Activated CD4-positive, alpha-beta T cell treated with anti-CD3 and anti-CD28 coated beads for 36 hours (primary cell): ENCODE measurements at regions not wholly inside any gene's neighbourhood (a gene's known extent, or its start where the extent isn't known, plus 50 kb on each side); places are given as distances from the start of the nearest gene placed in this dataset.
A peak's percentile ranks its signal among the peaks of the same experiment; 100 is the strongest.

Experiments
- ATAC-seq: fragments of 200-7000 bp; cut with Tn5 transposase; one replicate; pipeline ENCODE4 v1.10.0; 2021; ENCODE audit warnings: mild to moderate bottlenecking, moderate library complexity
- CTCF ChIA-PET: fragments of 350-600 bp; sonication (Branson Sonifier 250); formaldehyde crosslinking; loops from one replicate; lab custom pipeline; 2021; ENCODE audit warnings: antibody characterized with exemption; lab: Charles Lee
- POLR2A ChIA-PET: fragments of 350-600 bp; sonication (Branson Sonifier 250); formaldehyde crosslinking; loops from one replicate; lab custom pipeline; 2021; ENCODE audit warnings: antibody characterized with exemption, inconsistent platforms; lab: Charles Lee
- DNase-seq: peaks from one replicate; pipeline ENCODE4 v3.0.0-alpha.2; 2020
- H3K27ac Mint-ChIP-seq: one replicate; pipeline ENCODE4 v1.8.0; 2021; ENCODE audit warnings: mixed read lengths
- H3K27me3 Mint-ChIP-seq: one replicate; pipeline ENCODE4 v1.8.0; 2021; ENCODE audit warnings: mixed read lengths
- H3K36me3 Mint-ChIP-seq: one replicate; pipeline ENCODE4 v1.8.0; 2021; ENCODE audit warnings: low read depth, mixed read lengths
- H3K4me1 Mint-ChIP-seq: one replicate; pipeline ENCODE4 v1.8.0; 2021; ENCODE audit warnings: mixed read lengths
- H3K4me3 Mint-ChIP-seq: one replicate; pipeline ENCODE4 v1.8.0; 2021; ENCODE audit warnings: mild to moderate bottlenecking, moderate library complexity, mixed read lengths
- H3K9me3 Mint-ChIP-seq: one replicate; pipeline ENCODE4 v1.8.0; 2021; ENCODE audit warnings: low read depth, mixed read lengths
- intact Hi-C, 2 experiments: fragments of 100-400 bp; cut with DNase I in 1 of 2; cut with micrococcal nuclease in 1 of 2; formaldehyde crosslinking; loops; one replicate each; pipeline versions ENCODE4 v1.14.2 to v1.15.1; 2022 to 2024; cut with DNase I, micrococcal nuclease

DNA sequence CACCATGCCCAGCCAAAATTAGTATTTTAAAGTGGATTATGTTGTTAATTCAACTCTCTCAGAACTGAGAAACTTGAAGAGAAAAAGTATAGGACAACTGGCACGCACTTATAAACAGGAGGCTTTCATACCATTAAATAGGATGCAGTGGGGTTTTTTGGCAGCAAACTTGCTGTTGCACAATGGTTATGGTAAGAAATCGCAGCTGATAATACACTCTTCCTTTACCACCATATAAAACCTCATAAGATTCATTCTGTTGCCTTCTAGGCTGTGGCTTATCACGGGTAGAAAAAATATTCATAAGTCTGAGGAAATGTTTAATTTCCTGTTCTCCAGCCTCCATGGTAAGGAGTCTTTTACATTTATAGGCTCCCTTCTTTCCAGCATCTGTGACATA, 95.3 kb downstream of the TMCO5A start:
- Mint-ChIP-seq H3K4me1 (no peaks in the 10 kb centered on the region), H3K9me3 (peaks cover 1% of the 10 kb centered on the region), H3K36me3 (no peaks in the 10 kb centered on the region), H3K4me3 (no peak overlapping the region), H3K27me3 (peaks cover 6% of the 10 kb centered on the region), H3K27ac (no peak overlapping the region)
- intact Hi-C loops, result no loop called here
- CTCF ChIA-PET, result no interaction called here
- DNase-seq, result no peak
- POLR2A ChIA-PET, result no interaction called here
- ATAC-seq, result no peak

DNA sequence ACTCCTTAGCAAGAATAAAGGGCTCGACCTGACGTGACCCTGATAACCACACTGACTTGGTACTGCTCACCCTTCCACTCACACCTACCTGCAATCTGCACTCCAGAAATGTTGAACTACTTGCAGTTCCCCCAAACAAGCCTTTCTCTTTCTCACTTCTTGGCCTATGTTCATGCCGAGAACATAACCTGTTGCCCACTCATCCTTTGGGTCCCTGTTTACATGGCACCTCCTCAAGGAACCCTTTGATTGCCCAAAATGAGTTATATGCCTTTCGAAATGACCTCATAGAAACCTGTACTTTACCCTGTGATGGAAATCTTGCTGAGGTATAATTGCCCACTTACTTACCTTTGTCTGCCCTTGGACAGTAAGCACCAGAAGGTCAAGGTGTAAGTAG, 96.2 kb downstream of the TMCO5A start:
- H3K36me3 Mint-ChIP-seq, result no peaks in the 10 kb centered on the region
- no peak overlapping the region for H3K4me3 Mint-ChIP-seq
- peaks cover 1% of the 10 kb centered on the region for H3K9me3 Mint-ChIP-seq
- DNase-seq, result no peak
- no peaks in the 10 kb centered on the region for H3K4me1 Mint-ChIP-seq
- CTCF ChIA-PET, result no interaction called here
- no peak overlapping the region for H3K27ac Mint-ChIP-seq
- ATAC-seq, result no peak
- peaks cover 8% of the 10 kb centered on the region for H3K27me3 Mint-ChIP-seq
- intact Hi-C loops, result no loop called here
- POLR2A ChIA-PET, result no interaction called here

DNA sequence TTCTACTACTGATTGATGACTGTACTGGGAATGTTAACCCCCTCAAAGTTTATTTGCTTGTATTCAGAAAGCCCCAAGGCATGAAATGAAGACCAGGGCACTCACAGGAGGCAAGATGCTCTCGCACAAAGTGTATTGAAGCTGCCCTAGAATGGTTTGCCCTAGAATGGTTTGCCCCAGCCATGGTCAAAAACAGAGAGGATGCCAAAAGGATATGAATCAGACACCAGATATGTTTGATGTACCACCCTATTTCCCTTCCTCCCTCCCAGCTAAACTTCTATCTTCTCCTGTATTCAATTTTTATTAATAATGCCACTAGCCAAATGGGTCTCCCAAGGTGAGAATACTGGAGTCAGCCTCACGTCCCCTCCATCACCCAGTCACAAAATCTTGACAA, 101.3 kb downstream of the TMCO5A start:
- H3K27me3 Mint-ChIP-seq, result peaks cover 12% of the 10 kb centered on the region
- no peak overlapping the region for H3K4me3 Mint-ChIP-seq
- CTCF ChIA-PET, result interaction anchor here (0.8 kb wide), 1 partner anchor 41 kb away, joined by 4 read pairs; no protein-coding TSS in a partner anchor
- no peaks in the 10 kb centered on the region for H3K36me3 Mint-ChIP-seq
- ATAC-seq, result no peak
- H3K27ac Mint-ChIP-seq, result no peak overlapping the region
- intact Hi-C loops, result no loop called here
- POLR2A ChIA-PET, result no interaction called here
- no peaks in the 10 kb centered on the region for H3K9me3 Mint-ChIP-seq
- DNase-seq, result no peak
- no peaks in the 10 kb centered on the region for H3K4me1 Mint-ChIP-seq

DNA sequence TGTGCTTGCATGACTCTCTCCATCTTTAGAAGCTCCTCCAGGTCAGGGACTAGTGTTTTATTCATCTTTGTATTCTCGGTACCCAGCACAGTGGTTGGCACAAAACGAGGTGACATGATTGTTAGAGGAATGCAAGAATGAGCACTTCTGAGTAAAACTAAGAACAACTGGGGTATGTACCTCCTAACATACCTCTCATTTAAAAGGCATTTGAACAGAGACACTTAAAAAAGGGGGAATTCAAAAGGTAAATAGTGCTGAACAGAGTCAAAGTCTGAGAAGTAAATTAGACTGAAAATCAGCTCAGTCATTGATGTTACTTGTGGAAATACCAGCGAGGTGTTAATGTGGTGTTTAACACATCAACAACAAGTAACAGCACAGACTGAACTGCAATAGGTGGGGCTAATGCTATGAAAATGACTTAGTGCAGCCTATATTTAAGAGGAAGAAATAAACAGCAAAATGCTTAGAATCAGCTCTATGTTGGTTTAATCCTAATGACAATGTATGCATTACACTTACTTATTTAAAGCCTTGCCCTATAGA, 102.4 kb downstream of the TMCO5A start:
- ChIA-PET POLR2A (no interaction called here), CTCF (no interaction called here)
- no peaks in the 10 kb centered on the region for H3K36me3 Mint-ChIP-seq
- H3K4me3 Mint-ChIP-seq, result no peak overlapping the region
- ATAC-seq, result no peak
- H3K9me3 Mint-ChIP-seq, result no peaks in the 10 kb centered on the region
- intact Hi-C loops, result no loop called here
- H3K27me3 Mint-ChIP-seq, result peaks cover 12% of the 10 kb centered on the region
- no peak for DNase-seq
- H3K4me1 Mint-ChIP-seq, result no peaks in the 10 kb centered on the region
- no peak overlapping the region for H3K27ac Mint-ChIP-seq

DNA sequence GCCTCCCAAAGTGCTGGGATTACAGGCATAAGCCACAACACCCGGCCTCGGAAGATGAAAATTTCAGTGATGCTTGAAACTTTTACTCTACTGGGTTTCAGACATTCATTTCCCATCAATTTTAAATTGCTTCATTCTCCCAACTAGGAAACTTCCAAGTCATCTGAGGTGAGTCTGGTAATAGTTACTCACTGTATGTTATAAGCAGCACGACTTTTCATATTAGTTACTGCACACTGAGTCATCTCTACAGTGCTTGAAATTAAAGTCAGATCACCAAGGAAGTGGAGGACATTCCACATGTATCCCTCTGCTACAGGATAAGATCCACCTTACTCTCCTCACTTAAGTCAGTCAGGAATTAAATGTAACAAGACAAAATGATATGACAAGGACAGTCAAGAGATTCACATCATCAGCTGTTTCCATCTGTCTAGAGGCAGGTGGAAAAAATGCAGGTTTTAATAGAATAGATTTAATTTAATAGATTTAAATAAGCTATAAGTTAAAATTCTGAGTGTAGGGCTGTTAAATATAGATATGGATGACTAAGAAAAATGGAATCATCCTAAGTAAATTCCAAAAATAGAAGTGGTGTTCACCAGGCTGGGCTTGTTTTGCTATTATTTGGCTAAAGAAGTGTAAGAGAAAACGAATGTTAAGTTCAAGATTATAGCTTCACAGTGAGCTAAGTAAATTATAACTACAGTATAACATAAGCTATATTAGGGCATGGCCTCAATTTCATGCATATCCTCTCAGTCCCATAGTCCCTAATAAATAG, 104.4 kb downstream of the TMCO5A start:
- CTCF ChIA-PET, result interaction anchor here (0.6 kb wide), 1 partner anchor 37 kb away, joined by 3 read pairs; no protein-coding TSS in a partner anchor
- intact Hi-C loops, result no loop called here
- H3K27me3 Mint-ChIP-seq, result peaks cover 14% of the 10 kb centered on the region
- DNase-seq, result no peak
- H3K36me3 Mint-ChIP-seq, result no peaks in the 10 kb centered on the region
- no peaks in the 10 kb centered on the region for H3K4me1 Mint-ChIP-seq
- no peak for ATAC-seq
- no peak overlapping the region for H3K27ac Mint-ChIP-seq
- H3K9me3 Mint-ChIP-seq, result no peaks in the 10 kb centered on the region
- POLR2A ChIA-PET, result interaction anchor here (0.6 kb wide), 1 partner anchor 252 kb away, joined by 3 read pairs; no protein-coding TSS in a partner anchor
- H3K4me3 Mint-ChIP-seq, result no peak overlapping the region

DNA sequence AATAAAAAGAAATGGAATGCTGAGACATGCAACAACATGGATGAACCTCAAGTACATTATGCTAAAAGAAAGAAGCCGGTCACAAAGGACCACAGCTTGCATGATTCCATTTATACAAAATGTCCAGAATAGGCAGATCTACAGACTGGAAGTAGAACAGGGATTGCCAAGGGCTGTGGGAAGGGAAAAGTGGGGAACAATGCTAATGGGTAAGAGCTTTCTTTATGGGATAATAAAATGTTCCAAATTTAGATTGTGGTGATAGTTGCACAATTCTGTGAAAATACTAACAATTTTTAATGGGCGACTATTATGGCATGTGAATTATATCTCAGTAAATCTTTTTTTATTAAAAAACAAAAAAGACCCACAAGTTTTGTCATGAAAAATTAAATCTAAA, 106.2 kb downstream of the TMCO5A start:
- Mint-ChIP-seq H3K4me3 (no peak overlapping the region), H3K9me3 (no peaks in the 10 kb centered on the region), H3K4me1 (no peaks in the 10 kb centered on the region), H3K36me3 (no peaks in the 10 kb centered on the region), H3K27me3 (peaks cover 15% of the 10 kb centered on the region), H3K27ac (no peak overlapping the region)
- intact Hi-C loops, result no loop called here
- ChIA-PET CTCF (no interaction called here), POLR2A (no interaction called here)
- DNase-seq, result no peak
- ATAC-seq, result no peak

DNA sequence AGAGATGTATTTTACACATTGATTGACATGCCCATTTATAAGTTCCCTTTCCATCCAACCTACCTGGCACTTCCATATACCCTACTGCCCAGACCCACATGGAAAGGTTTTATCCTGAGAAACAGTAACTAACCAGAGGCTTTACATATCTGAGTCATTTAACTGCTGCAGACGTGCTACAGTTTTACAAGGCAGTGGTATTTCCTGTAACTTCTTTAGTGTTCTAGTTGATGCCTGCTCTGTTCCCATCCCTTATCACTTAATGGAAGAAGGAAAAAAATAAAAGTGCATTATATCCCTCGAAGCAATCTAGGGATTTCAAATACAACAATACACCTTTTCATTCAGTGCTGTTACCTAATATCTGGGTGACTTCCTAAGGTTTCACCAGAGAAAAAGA, 107.1 kb downstream of the TMCO5A start:
- peaks cover 14% of the 10 kb centered on the region for H3K27me3 Mint-ChIP-seq
- H3K4me3 Mint-ChIP-seq, result no peak overlapping the region
- no peaks in the 10 kb centered on the region for H3K9me3 Mint-ChIP-seq
- intact Hi-C loops, result no loop called here
- no peak overlapping the region for H3K27ac Mint-ChIP-seq
- DNase-seq (no peak), ATAC-seq (no peak)
- no peaks in the 10 kb centered on the region for H3K4me1 Mint-ChIP-seq
- POLR2A ChIA-PET, result no interaction called here
- H3K36me3 Mint-ChIP-seq, result no peaks in the 10 kb centered on the region
- CTCF ChIA-PET, result interaction anchor here (0.9 kb wide), 1 partner anchor 28 kb away, joined by 3 read pairs; no protein-coding TSS in a partner anchor

DNA sequence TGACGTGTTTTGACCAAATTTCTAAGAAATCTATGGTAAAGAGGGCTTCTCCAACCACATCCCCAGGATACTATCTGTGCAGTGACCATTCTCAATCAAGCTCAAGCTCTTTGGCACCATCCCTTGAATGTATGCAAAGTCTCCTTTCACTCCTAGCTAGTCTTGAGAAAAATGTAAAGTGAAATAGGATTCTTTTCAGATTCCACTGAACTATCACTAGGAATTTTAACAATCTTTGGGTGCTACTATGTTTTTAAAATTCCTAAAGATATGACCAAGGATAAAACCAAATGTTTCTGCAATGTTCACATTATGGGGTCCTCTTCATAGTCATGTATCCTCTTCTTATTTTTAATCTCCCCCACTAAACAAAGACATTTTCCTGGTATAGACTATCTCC, 107.8 kb downstream of the TMCO5A start:
- intact Hi-C loops, result no loop called here
- Mint-ChIP-seq H3K27ac (no peak overlapping the region), H3K27me3 (peaks cover 11% of the 10 kb centered on the region), H3K4me3 (no peak overlapping the region), H3K36me3 (no peaks in the 10 kb centered on the region), H3K9me3 (no peaks in the 10 kb centered on the region), H3K4me1 (no peaks in the 10 kb centered on the region)
- ChIA-PET CTCF (interaction anchor here (0.9 kb wide), 1 partner anchor 28 kb away, joined by 3 read pairs; no protein-coding TSS in a partner anchor), POLR2A (no interaction called here)
- ATAC-seq (no peak), DNase-seq (no peak)

DNA sequence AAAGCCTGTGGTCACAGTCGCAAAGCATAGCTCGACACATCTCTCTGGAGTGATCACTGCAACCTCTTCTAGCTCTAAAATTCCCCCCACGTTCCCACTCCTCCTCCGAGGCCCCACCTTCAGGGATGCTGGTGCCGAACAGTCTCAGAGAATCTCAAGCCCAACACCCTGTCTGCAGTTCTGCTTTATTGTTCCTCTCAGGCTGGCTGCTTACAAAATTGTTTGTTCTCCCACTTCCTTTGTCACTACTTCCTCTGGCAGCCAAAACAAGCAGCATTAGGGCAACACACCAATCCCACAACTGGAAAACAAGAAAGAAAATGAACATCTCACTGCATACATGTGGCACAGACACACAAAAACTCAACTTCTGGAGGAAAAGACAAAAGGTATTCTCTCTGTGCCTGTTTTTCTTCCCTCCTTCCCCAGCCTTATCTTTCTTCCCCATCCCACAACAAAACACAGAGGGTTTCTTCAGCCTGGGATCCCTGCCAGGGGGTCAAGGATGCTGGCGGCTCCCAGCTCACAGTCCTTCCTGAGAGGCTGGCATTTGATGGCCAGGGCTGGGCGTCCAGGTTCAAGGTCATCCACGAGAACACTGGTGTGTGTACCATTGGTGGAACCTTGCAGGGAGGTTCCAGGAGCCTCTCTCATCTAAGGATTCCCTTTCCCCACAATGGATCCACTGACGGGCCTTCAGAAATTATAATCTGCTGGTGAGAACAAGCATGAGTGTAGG, 108.4 kb downstream of the TMCO5A start:
- H3K27me3 Mint-ChIP-seq, result peaks cover 8% of the 10 kb centered on the region
- no peak overlapping the region for H3K27ac Mint-ChIP-seq
- H3K4me1 Mint-ChIP-seq, result no peaks in the 10 kb centered on the region
- intact Hi-C loops, result no loop called here
- DNase-seq, result no peak
- no peak for ATAC-seq
- POLR2A ChIA-PET, result no interaction called here
- H3K36me3 Mint-ChIP-seq, result no peaks in the 10 kb centered on the region
- CTCF ChIA-PET, result no interaction called here
- no peaks in the 10 kb centered on the region for H3K9me3 Mint-ChIP-seq
- no peak overlapping the region for H3K4me3 Mint-ChIP-seq

DNA sequence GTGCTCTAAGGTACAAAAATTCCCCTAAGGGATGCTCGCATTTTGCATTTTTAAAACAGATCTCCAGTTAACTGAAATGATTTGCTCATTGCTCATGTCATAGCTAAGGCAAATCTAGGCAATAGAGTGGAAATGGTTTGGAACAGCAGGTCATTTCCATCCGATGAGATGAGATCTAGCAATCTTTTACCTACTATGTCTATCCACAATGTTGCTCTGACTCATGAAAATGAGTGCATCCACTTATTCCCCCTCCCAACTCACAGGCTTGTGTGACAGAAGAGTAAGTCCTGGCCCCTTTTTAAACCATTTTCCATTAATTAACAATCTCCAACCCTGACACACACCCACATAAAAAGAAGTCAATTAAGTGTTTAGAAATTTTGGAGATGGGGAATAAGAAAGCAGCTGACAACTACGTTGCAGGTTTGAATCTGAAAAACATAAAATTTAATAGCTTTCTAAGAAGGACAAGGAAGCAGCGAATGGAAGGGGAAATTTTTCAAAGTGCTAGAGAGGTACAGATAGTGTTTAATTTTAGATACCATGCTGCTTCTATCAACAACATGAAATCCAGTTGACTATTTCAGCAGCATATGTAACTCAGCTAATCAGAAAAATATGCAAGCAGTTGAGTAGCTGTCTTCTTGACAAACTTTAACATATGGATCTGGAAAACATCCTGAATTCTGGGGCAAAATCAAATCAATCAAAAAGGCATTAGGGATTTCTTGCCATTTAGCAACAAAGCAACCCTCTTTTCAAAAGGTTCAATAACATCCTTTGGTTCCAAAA, 112.0 kb downstream of the TMCO5A start:
- DNase-seq (no peak), ATAC-seq (no peak)
- Mint-ChIP-seq H3K27me3 (peaks cover 8% of the 10 kb centered on the region), H3K27ac (no peak overlapping the region), H3K4me1 (no peaks in the 10 kb centered on the region), H3K4me3 (no peak overlapping the region), H3K9me3 (no peaks in the 10 kb centered on the region), H3K36me3 (no peaks in the 10 kb centered on the region)
- ChIA-PET CTCF (interaction anchor here (0.6 kb wide), 1 partner anchor 15 kb away, joined by 3 read pairs; no protein-coding TSS in a partner anchor), POLR2A (no interaction called here)
- intact Hi-C loops, result no loop called here

DNA sequence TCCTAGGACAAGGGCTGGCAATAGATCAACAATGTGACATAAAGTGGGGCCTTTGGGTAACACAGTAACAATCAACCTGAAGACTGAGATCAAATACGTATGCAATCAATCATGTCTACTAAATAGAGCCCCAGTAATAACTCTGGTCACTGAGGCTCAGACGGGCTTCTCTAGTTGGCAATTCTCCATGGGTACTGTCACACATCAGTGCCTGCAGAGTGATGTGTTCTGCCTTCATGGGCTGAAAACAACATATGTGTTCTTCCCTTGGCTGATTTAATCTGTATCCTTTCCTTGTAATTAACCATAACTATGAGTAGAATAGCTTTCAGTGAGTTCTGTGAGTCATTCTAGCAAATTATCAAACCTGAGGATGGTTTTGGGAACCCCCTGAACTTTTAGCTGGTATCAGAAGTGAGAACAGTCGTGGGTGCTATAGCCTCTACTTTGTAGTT, 113.6 kb downstream of the TMCO5A start:
- Mint-ChIP-seq H3K4me1 (no peaks in the 10 kb centered on the region), H3K36me3 (no peaks in the 10 kb centered on the region), H3K9me3 (no peaks in the 10 kb centered on the region), H3K4me3 (no peak overlapping the region), H3K27me3 (peaks cover 10% of the 10 kb centered on the region), H3K27ac (no peak overlapping the region)
- CTCF ChIA-PET, result interaction anchor here (0.6 kb wide), 1 partner anchor 203 kb away, joined by 3 read pairs; no protein-coding TSS in a partner anchor
- POLR2A ChIA-PET, result no interaction called here
- DNase-seq (no peak), ATAC-seq (peak; percentile 68)
- intact Hi-C loops, result no loop called here
